ENCODE measurements at regions not wholly inside any gene's neighbourhood (a gene's known extent, or its start where the extent isn't known, plus 50 kb on each side); places are given as distances from the start of the nearest gene placed in this dataset.

- no peak for TF ChIP-seq ZBTB40 (IDR thresholded peaks at IDR 0.05)
- no peak for TF ChIP-seq ZBTB40 (CRISPR knock-in tag; IDR thresholded peaks at IDR 0.05)
- peak; percentile 92 for TF ChIP-seq ZNF121 (CRISPR knock-in tag; IDR thresholded peaks at IDR 0.05)
- peak; percentile 78 for TF ChIP-seq ZNF501 (CRISPR knock-in tag; IDR thresholded peaks at IDR 0.05)
- peak; percentile 23; the same call in 1 of the 2 replicates for TF ChIP-seq ZNF607 (CRISPR knock-in tag; IDR thresholded peaks at IDR 0.05; ENCODE audit: borderline replicate concordance)
These were observed 179.4 kb downstream of the IRS1 start (continued) for GRCh38 chr2:226620176-226620575.
